22Rv1 (cell line): ENCODE measurements at regions not wholly inside any gene's neighbourhood (a gene's known extent, or its start where the extent isn't known, plus 50 kb on each side); places are given as distances from the start of the nearest gene placed in this dataset.

Experiments
- ZFX ChIP-seq: fragments of 450-650 bp; IDR thresholded peaks from 2 replicates; pipeline ENCODE4 v1.6.1; 2017; ENCODE audit warnings: antibody characterized with exemption, borderline replicate concordance
- TF ChIP-seq, protein P1 (sequence below): fragments of 450-650 bp; IDR thresholded peaks from 2 replicates; pipeline ENCODE4 v1.5.1; 2017; ENCODE audit warnings: mild to moderate bottlenecking

DNA sequence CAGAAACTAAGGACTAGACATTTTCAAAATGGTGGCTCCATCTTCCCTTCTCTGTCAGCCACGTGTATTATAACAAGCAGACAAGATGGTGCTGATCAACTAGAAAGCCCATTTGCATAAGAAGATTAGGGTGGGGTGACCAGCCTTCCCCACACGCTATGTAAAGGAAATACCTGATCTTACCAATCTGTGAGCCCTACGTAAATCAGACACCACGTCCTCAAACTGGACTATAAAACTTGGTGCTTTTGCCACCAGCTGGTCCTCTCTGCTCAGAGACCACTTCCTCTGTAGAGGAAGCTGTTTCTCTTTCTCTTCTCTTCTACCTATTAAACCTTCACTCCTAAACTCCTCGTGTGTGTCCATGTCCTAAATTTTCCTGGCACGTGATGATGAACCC lies 101.1 kb upstream of the PLEKHG7 start:
- TF ChIP-seq, protein P1, sequence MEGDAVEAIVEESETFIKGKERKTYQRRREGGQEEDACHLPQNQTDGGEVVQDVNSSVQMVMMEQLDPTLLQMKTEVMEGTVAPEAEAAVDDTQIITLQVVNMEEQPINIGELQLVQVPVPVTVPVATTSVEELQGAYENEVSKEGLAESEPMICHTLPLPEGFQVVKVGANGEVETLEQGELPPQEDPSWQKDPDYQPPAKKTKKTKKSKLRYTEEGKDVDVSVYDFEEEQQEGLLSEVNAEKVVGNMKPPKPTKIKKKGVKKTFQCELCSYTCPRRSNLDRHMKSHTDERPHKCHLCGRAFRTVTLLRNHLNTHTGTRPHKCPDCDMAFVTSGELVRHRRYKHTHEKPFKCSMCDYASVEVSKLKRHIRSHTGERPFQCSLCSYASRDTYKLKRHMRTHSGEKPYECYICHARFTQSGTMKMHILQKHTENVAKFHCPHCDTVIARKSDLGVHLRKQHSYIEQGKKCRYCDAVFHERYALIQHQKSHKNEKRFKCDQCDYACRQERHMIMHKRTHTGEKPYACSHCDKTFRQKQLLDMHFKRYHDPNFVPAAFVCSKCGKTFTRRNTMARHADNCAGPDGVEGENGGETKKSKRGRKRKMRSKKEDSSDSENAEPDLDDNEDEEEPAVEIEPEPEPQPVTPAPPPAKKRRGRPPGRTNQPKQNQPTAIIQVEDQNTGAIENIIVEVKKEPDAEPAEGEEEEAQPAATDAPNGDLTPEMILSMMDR, result no peak
- TF ChIP-seq ZFX, result no peak
